Hematopoietic multipotent progenitor cell treated with erythropoietin and hydrocortisone succinate and interleukin-3 and kit ligand, for 4 days (in vitro differentiated cells): ENCODE measurements at regions not wholly inside any gene's neighbourhood (a gene's known extent, or its start where the extent isn't known, plus 50 kb on each side); places are given as distances from the start of the nearest gene placed in this dataset.
A peak's percentile ranks its signal among the peaks of the same experiment; 100 is the strongest.

Experiments used
- DNase-seq: peaks from one replicate; pipeline ENCODE4 v3.0.0-alpha.2; 2015

DNA sequence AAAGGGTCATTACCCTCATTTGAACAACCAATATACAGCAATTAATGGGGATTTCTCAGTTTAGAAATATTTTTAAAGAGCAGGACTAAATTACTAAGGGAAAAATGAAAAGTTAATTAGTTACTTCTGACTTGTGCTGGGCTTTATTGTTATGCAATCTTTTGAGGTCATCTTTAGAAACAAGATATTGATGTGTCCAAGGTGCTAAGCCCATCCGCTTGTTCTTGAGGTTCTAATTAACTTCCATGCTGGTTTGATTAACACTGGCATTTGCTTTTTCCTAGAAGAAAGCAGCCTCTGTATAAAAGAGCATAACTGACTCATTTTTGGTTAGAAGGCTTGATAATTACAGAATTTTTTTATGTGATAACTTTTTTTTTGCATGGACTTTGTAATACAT lies 256.5 kb upstream of the AGTR1 start:
- no peak for DNase-seq

DNA sequence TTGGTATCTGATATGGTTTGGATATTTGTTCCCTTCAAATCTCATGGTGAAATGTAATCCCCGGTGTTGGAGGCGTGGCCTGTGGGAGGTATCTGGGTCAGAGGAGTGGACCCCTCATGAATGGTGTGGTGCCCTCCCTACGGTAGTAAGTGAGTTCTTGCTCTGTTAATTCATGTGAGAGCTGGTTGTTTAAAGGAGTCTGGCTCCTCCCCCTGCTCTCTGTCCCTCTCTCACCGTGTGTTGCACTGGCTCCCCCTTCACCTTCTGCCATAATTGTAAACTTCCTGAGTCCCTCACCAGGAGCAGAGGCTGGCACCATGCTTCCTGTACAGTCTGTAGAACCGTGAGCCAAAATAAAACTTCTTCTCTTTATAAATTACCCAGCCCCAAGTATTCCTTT lies 246.9 kb upstream of the AGTR1 start:
- DNase-seq: no peak

DNA sequence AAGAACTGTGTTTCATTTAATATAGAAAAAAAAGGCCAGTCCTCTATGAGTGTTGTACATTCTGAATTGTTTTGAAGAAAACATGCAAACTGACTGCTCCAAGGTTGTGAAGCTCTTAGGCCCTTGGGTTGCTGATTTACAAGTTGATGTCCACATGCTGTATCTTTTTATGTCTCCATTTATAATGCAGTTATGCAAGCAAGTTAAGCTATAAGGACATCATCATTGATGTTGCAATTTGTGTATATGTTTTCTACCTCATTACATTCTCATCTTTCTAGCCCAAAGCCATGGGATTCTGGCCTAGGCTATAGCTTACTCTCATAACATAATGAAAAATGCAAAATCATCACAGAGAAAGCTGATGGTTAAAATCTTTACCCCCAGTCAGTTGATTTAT lies 245.7 kb upstream of the AGTR1 start:
- no peak for DNase-seq

DNA sequence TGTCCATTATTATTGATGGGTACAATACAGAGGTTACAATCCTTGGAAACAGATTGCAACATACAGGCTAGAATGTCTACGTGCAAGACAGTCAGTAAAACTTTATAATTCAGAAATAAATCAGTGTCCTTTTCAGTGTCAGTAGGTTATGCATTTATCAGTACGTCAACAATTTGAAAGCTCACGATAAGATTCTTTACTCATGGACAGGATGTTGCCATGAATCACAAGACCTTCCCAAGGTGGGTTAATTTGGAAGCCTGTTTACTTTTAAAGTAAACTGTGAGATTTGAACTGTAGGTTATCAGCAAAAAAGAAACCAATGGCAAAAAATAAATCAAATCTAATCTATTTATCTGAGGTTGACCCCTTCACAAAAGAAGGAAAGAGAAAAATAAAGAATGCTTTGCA lies 243.9 kb upstream of the AGTR1 start:
- no peak for DNase-seq

DNA sequence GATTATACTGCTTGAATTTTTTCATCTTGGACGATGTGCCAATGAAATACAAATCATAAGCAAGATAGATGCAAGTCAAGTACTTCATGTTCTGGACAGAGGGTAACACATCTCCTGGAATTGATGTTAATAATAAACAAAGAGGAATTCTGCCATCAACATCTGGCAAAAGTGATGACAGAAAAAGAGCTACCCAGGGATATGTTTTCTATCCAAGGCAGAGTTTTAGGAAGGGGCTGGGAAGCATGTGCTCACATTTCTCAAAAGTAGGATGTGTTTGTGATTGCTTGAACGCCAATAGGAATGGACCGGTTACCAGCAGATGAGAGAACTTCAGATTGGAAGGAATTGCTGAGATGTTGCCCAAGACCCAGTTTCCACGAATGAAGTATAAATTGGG lies 242.6 kb upstream of the AGTR1 start:
- DNase-seq: no peak

DNA sequence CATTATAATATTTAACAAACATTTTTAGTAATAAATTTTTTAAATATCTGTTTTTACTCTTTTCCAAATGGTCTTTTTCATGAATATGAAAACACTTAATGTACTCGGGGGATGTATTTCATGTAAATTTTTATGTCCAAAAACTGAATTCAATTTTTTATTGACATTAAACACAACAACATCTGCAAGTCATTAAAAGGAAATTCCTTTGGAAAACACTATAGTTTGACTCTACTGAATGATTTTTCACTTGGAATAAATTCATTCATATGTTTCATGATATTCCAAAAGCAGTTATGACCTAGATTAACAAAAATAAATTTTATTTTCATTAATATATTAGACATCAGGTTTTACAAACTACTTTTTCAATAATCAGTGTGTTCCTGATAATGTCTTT lies 239.8 kb upstream of the AGTR1 start:
- DNase-seq: no peak

DNA sequence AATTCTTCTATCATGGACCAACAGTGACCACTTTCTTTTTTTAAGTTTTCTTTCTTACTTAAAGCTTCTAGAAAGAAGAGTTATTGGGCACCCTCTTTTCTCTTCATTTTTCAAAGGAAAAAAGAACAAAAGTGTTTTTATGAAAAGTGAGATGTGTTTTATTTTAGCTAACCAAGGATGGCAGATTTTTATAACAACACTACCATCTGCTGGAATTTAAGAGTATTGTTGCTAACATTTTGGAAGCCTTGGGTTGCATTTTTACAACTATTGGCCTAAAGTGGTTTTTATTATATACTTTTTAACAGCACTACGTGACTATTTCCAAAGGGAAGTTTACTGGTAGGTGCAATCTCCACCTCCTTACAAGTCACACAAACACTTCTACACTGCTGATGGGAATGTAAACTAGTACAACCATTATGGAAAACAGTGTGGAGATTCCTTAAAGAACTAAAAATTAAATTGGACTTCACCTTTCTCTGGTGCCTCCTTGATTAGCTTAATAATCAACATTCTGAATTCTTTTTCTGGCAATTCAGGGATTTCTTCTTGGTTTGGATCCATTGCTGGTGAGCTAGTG lies 237.7 kb upstream of the AGTR1 start:
- DNase-seq: peak; percentile 27

DNA sequence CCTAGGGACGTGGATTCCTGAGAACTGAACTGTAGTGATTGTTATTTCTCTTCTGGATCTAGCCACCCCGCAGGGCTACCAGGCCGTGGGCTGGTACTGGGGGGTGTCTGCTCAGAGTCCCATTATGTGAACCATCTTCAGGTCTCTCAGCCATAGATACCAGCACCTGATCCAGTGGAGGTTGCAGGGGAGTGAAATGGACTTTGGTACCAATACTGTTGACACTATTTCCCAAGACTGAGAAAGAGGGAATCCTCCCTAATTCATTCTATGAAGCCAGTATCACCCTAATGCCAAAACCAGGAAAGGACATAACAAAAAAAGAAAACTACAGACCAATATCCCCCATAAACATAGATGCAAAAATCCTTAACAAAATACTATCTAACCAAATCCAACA lies 237.0 kb upstream of the AGTR1 start:
- DNase-seq: no peak

DNA sequence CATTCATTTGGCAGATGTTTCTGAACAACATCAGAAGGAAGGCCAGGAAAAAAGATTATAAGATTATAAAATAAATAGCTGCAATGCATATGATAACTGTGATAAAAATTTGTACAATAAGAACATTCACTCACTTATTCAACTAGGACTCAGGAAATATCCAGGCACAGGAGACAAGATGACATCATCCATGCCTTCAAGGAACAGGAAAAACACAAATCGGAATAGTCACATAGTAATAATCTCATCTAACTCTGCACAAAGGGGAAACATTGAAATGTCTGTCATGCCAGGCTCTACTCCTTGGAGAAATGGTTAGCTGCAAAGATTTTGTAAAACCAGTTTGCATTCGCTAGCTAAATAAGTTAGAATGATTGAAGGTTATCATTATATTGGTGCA lies 233.5 kb upstream of the AGTR1 start:
- DNase-seq: no peak

DNA sequence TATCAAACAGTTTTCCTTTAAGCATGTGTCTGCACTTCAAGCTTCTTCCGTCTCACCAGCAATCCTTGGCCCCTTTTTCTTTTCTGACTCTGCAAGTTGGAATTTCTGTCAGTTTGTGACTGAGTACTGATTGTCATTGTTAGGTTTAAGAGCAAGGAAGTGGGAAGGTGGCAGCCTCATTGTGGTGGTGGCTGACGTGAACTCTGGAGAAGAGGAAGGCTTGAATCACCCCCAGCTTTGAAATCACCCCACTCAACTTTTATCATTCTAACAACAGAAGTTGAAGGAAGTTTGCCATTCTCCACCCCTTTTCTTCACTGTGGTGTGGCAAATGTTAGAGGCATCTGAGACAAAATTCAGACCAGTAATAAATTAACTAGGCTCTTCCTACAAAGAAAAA lies 231.6 kb upstream of the AGTR1 start:
- DNase-seq: peak; percentile 35

DNA sequence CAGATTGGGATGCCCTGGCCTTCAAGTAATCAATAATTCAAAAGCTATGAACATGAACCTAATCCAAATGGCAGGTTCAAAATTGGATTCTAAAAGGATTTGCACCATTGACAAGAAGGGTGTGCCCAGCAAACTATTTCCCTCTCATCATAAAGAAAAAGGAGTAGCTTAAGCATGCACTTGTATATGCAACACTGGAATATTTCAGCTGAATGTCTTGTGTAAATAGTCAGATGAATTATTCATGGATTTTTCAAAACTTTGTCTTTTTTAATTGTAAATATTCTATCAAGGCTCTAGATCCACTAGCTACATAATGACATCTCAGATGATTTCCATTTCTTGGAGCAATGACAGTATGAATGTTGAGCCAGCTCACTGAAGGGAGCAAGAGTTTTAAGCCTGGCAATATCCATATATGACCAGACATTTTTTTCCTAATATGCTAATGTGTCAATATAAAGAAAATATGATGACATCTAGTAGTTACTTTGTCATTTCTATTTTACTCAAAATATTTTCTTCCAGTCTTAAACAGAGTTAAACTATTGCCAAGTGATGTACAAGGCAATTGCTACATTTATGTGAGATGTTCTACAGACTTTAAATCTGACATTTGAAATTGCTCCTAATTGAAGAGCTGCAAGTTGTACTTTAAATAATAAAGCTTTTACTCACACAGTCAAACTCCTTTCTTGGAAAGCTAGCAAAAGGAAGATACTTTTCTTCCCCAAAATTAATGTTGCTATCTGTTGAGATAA lies 230.5 kb upstream of the AGTR1 start:
- DNase-seq: no peak

DNA sequence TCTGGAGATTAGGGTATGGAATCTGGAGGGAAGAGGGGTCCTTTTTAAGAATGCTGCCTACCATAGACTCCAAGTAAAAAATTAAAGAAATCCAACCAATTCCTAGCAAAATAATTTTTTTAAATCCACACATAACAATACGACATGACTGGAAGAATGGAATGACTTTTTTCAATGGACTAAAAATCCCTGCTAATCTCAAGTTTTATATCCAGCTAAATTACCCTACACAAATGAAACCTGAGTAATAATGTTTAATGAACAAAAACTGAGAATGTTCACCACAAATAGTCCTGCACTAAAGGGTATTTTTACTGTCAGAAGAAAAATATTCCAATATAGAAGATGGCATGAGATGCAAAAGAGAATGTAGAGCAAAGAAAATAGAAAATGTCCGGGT lies 220.3 kb upstream of the AGTR1 start:
- DNase-seq: no peak

DNA sequence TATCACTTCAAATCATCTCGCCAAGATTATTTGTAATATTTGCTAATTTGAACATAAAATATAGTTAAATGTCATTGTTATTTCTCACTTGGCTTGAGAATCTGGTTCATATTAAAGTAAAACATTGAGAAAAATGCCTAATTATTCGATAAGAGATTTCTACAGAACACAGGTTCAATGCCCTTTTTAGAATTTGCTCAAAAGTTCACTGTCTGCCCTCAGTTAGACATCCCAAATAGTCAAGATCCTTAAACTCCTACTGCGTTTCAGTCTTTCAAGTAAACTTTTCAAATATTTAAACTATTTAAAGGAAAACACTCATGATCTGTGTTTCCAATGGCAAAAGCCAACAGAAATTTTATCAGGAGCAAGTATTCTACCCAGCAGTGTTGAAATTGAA lies 204.1 kb upstream of the AGTR1 start:
- no peak for DNase-seq

DNA sequence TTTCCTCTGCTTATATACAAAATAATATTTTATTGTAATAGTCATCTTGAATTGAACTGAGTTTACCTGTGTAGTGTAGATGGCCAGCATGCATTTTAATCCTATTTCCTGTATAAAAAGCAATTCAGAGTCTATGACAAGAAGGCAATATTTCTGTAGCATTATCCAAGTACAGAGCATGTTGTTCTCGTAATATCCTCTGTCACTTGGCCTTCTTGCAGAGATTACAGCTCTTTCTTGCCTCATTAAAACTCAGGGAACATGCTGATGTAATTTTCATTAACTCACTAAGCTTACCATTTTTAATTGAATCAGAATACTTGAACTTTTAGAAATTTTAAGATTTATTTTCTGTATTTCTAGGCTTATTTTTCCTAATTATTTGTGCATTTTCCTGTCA lies 203.3 kb upstream of the AGTR1 start:
- peak; percentile 28 for DNase-seq

DNA sequence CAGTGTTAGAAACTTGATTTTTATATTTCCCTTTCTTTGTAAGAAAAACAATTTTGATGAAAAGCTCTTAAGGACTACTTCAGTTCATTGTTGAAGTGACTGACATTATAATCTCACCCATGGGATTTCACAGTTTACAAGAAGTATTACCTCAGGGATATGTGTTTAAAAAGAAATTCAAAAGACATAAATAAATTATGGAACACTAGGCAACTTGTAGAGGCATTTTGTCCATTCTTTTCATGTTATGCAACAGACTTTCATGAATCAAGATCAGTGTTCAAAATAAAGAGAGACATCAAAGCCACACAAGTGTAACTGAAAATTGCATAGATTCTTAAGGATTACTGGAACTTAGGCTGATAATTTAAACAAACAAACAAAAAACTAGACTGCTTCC lies 196.8 kb upstream of the AGTR1 start:
- no peak for DNase-seq

DNA sequence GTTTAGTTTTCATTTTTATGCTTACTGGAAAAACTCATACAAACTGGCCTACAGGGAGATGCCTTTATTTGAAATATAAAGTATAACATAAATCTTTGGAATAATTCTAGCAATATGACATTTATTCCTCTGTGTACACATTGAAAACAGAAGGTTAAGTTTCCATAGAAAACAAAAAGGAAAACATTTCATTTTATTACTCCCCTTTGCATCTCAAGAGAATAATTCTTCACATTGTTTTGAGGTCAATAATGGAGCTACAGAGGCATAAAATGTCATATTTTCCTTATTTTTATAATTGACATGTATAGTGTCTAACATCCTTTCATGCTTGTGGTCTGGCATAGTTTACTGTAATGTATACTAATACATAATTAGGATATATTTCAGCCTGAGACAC lies 187.6 kb upstream of the AGTR1 start:
- DNase-seq: no peak

DNA sequence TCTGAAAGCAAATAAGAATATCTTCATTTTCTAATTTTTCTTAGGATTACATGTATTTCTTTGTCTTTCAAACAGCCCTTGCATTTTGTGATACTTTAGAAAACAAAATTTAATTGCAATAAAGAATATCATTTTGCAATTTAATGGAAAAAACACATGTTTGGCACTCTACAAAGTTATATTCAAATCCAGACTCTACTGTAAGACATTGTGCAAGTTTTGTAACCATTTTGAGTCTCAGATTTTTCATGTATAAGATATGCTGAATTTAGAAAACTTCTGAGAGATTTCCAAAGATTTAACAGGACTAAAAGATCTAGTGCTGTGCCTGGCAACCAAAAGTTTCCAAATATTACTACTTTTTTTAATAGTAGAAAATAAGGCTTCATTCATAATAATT lies 187.1 kb upstream of the AGTR1 start:
- DNase-seq: no peak

DNA sequence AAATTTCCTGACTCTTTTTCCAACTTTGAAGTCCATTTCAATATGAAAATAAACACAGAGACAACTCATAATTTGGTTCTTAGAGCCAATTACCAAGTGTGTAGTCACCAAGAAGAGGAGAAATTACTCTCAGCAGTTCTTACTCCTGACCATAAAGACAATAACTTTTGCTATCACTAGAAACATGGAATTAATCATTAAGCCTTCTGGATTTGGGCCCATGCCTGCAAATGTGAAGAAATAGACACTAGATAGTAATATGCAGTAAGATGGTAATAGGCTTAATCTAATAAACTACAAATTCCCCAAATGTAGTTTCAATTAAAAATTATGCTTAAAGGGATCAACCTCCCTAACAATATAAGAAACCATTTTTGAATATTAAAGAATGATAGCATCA lies 185.1 kb upstream of the AGTR1 start:
- no peak for DNase-seq

DNA sequence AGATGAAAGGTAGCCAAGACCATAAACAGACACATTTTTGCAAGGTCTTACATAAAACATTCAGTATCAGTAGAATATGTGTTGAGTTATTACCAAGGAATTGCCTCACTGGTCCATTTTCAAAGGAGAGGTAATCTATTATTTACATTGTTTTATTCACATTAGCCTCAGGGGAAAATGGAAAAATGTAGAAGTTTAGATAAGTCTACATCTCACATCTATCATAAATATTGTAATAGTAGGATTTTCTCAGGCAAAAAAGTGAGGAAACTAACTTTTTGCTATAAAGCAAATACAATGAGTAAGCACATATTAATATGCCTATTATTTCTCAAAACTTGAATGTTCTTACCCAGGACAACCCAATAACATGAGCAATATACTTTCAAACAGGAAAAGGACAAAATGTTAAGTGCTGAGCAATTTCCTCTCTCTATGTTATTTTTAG lies 184.6 kb upstream of the AGTR1 start:
- no peak for DNase-seq

DNA sequence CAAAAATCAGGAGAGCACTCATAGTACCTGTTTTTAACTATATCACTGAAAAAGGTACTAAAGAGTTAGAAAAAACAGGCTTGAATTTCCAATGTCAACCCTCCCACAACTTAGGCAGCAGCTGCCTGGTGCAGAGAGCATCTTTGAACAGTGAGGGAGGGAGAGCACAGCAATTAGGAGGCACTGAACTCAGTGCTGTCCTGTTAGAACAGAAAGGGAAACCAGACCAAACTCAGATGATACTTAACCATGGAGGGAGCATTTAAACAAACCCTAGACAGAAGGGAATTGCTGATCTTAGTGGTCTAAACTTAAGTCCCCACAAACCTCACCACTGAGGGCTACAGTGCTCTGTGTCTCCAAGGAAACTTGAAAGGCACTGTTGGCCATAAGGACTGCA lies 179.2 kb upstream of the AGTR1 start:
- DNase-seq: no peak

DNA sequence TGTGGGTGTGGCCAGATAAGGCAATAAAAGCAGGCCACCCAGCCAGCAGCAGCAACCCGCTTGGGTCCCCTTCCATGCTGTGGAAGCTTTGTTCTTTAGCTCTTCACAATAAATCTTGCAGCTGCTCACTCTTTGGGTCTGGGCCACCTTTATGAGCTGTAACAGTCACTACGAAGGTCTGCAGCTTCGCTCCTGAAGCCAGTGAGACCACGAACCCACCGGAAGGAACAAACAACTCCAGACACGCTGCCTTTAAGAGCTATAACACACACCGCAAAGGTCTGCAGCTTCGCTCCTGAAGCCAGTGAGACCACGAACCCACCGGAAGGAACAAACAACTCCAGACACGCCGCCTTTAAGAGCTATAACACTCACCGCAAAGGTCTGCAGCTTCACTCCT lies 172.1 kb upstream of the AGTR1 start:
- peak; percentile 9 for DNase-seq

DNA sequence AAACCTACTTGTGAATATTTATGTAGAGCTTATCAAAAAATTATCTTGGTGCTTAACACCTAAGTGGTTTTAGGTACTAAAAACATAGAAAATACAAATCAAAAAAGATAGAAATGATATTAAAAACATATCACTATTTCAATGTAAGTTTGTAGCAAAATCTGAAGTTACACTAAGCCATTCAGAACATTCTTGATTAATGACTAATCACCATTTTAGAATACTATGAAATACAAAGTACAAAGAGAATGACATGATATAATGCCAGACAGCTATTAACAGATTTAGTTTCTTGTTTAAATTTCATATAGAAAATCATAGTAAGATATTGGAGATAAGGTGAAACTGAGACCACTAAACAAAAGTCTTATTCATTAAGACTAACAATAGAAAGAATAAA lies 169.7 kb upstream of the AGTR1 start:
- DNase-seq: no peak

DNA sequence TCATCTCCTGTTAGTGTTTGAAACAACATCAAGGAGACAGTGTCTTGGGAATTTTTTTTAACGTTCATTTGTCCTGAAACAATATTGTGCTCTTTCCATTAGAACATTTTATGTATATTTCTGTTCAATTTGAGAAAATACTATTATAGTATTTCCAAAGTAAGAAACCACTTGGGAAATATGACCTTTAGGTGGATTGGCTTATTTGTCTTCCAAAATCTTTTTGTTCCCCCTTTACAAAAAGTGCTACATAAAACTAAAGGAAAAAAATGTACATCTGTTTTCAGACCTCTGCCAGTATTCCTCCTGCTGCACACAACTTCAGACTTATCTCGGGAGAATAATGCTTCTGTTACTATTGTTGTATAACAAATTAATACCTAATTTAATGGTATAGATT lies 165.9 kb upstream of the AGTR1 start:
- no peak for DNase-seq

DNA sequence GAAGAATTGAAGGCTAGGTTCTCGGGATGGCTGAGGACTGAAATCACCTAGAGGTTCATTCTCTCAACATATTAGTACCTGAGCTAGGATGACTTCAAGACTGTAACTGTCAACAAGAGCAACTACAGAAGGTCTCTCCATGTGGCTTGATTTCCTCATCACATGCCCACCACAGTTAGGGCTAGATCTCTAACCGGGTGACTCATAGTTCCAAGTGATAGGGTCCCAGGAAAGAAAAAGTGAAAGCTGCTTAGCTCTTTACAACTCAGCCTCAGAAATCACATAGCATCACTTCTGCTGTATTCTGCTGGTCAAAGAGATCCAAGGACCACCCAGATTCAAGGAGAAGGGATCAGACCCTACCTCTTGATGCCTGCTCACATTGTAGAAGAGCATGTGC lies 165.4 kb upstream of the AGTR1 start:
- DNase-seq: peak; percentile 12

DNA sequence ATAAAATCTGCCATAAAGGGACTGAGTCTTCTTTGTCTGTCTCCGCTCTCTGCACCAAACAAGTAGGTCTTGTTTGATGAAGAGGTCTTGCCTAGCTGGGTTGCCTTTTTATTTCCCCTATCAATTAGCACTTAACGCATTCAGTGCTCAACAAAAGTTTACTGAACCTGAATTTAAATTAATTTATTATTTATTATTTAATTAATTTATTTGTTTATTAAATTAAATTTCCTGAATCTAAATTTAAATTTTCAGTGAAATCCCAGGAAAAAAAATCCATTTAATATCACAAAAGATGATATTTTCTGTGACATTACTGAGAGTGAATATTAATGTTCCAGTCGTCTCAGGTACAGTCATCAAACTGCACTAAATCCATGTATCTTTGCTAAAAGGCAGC lies 164.9 kb upstream of the AGTR1 start:
- no peak for DNase-seq
